Spleen (tissue), 7 donors: ENCODE measurements at regions not wholly inside any gene's neighbourhood (a gene's known extent, or its start where the extent isn't known, plus 50 kb on each side); places are given as distances from the start of the nearest gene placed in this dataset.

Experiments used
- CTCF ChIP-seq, 11 experiments: fragments of 200-600 bp in 7 of 11; fragments of 450-650 bp in 4 of 11; sonication (generic) in 4 of 11; IDR thresholded peaks in 8 of 11; conservative IDR thresholded peaks in 3 of 11; 1 replicate in 7 of 11; 2 replicates in 4 of 11; pipeline versions ENCODE4 v1.4.0 to v1.8.0; 2016 to 2021; ENCODE audit warnings: antibody characterized with exemption in 11 of 11, inconsistent platforms in 4 of 11, mild to moderate bottlenecking in 1 of 11
- POLR2A ChIP-seq, 3 donors: fragments of 450-650 bp; IDR thresholded peaks; one replicate each; pipeline ENCODE4 v1.5.1; 2017; ENCODE audit warnings: antibody characterized with exemption in 3 of 3, mild to moderate bottlenecking in 1 of 3
- POLR2AphosphoS5 ChIP-seq, 3 donors: sonication (generic); formaldehyde crosslinking; IDR thresholded peaks; one replicate each; pipeline ENCODE4 v1.5.1; 2017; ENCODE audit warnings: antibody characterized with exemption in 3 of 3
- donor health status: DM: no; HTN: no; CAD: no; lungs with moderate emphysema.
- donor health status: DM: no; HTN: no; CAD: no.
- donor health status: DM: no; HTN: no; CAD: no.

- TF ChIP-seq POLR2A (IDR thresholded peaks at IDR 0.05) (no peak), CTCF (IDR thresholded peaks at IDR 0.05 in 8 of 11, conservative IDR thresholded peaks at IDR 0.05 in 3 of 11) (no peak), POLR2AphosphoS5 (IDR thresholded peaks at IDR 0.05) (no peak)
Observed at GRCh38 chr9:101930783-101931182, 192.3 kb upstream of the GRIN3A start.
